Medulla oblongata (tissue), 1 donor: ENCODE measurements at regions not wholly inside any gene's neighbourhood (a gene's known extent, or its start where the extent isn't known, plus 50 kb on each side); places are given as distances from the start of the nearest gene placed in this dataset.

ENCODE experiments used
- DNase-seq: peaks from one replicate; pipeline ENCODE4 v3.0.0-alpha.2; 2015; ENCODE audit errors: extremely low spot score

DNA sequence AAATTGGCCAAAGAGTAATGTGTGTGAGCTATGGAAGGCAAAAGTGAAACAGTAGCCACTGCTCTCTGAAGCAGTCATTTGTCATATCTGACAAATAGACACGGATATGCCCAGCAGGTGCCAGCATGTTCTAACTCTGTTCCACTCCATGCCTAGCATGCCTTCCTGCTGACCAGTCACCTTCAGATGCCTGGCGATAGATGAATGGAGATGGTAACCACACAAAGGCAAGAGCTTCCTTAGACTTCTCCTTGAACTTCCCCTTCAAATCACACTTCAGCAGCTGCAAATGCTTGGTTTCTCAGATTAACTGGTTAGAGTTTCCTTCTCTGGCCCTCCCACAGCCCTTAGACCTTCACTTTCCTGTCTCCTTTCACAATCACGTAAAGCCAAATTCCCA is 429.9 kb downstream of the DAD1 start:
- DNase-seq = no peak

DNA sequence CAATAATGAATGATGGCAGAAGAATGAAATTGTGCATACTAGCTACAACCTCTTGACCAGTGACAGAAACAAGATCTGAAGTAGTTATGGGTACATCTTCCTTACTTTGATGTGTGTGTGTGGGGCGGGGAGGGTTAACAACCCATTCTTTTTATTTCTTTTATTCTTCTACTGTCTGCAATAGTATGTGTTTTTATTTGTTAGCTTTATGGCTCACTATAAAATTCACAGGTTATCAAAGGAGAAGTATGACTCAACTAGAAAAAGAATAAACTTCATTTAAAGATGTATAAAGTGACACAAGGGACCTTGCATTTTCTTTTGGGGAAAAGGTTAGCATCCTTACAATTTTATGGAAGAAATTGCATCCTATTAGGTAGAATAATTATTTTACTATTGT is 430.5 kb downstream of the DAD1 start:
- no peak for DNase-seq

DNA sequence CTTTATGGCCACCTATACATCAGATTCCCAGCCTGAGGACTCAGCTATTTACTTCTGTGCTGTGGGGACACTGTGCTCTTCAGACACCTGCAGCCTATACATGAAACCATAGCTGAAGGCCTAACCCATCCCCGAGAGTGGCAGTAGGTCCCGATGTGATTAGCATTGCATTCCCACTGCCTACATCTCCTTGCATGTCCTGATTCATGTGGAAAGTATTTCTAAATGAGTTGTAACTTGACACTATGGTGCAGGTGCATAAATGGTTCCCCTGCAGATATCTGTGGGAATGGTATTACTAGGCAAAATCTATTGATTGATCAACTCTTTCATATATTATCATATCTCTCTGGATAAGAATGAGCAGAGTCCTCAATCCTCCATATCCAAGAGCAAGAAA is 433.5 kb downstream of the DAD1 start:
- DNase-seq = no peak

GRCh38 chr14:22152903-22153302 is 436.1 kb downstream of the DAD1 start:
- DNase-seq = no peak

DNA sequence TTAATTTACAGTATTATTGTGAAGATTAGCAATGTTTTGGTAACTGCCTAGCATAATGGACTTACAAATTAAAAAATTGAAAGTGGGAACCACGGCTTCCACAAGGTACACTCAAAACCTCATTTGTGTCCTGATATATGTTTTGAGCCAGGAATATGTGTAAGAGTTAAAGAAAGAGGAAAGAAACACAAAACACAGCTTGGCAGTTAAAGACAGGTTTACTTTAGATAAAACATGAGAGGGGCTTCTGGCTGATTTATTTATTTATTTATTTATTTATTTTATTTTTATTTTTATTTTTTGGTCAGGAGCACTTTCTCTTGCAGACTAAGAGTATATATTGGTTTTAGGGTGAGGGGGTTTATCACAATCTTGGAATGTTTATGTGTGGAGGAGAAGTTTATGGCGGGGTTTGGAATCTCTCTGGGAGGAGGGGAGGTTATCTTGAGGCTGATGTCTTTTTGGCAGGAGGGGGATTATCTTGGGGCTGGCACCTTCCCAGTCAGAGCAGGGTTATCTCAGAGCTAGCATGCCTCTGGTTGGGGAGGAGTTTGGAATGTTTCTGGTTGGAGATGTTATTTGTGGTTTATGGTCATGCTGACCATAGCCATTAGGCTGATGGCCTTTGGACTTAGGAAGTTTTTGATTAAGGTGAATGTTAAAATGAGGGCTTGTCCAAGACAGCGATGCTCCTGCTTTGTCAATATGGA is 436.7 kb downstream of the DAD1 start:
- no peak for DNase-seq

DNA sequence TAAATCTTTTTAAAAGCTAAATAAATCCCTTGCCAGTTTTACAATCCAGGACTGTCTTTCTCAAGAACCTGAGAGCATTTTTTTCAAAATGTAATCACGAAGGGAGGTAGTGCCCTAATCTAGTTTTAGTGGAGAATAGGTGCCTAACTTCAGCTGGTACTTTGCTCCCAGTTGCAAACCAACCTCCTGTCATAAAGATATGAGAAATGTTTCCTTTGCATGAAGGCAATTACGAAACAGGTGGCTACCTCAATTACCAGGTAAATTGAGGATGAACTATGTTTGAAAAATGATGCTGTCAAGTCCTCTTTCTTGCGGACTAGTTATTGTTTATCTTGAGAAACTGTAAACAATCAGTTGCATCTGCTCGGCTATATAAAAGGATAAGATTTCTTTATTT is 437.9 kb downstream of the DAD1 start:
- no peak for DNase-seq

GRCh38 chr14:22149058-22149457 is 440.0 kb downstream of the DAD1 start:
- DNase-seq = no peak

DNA sequence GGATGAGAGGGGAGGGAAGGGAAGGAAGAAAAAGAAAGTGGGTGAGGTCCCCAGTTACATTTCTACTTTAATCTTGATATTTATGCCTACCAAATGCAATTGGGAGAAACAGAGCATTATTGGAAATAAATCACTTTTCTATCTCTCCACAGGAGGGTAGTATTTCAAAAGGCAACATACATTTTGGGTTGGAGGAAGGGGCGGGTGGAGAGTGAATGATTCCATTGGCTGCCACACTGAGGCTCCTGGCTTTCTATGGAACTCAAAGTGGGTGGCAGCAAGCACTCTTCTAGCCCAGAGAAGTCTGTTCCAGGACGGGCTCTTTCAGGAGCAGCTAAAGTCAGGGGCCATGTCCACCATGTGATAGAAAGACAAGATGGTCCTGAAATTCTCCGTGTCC is 441.3 kb downstream of the DAD1 start:
- no peak for DNase-seq

DNA sequence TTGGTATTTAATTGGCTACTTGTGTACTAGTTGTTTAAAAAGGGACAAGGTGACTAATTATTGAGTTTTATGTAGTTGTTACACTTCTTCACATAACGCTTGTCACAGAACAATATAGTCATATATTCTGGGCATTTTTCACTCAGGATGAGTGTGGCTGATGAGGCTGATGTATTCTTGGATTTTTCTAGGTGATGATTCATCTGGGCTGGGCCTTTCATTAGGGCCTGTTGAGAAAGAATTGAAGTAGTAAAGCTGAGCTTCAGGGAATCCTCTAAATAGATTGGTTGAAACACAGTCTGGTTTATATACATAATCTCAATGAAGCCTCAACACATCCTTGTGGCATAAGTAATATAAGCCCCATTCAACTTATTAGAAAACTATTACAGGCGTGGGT is 445.7 kb downstream of the DAD1 start:
- no peak for DNase-seq

DNA sequence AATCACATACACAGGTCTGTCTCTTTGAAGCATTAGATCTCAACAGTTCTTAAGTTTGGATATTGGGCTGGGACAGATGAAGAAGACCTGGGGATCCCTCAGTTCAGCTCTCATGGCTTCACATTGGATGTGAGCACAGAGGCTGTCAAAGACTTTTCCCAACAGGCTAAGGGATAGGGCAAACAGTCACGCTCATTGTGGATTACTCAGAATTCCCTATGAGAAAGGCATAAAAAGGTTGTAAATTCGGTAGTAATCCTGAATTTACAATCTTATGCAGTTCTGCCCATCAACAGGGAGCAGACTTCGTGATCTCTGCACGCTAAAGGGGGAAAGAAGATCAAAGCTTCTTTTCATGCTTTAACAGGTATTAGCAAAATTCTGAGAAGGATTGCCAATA is 448.4 kb downstream of the DAD1 start:
- no peak for DNase-seq

- no peak for DNase-seq
Measured at GRCh38 chr14:22131749-22132476, 457.1 kb downstream of the DAD1 start.

GRCh38 chr14:22124073-22124613 is 450.5 kb upstream of the OR4E1 start:
- DNase-seq = no peak

DNA sequence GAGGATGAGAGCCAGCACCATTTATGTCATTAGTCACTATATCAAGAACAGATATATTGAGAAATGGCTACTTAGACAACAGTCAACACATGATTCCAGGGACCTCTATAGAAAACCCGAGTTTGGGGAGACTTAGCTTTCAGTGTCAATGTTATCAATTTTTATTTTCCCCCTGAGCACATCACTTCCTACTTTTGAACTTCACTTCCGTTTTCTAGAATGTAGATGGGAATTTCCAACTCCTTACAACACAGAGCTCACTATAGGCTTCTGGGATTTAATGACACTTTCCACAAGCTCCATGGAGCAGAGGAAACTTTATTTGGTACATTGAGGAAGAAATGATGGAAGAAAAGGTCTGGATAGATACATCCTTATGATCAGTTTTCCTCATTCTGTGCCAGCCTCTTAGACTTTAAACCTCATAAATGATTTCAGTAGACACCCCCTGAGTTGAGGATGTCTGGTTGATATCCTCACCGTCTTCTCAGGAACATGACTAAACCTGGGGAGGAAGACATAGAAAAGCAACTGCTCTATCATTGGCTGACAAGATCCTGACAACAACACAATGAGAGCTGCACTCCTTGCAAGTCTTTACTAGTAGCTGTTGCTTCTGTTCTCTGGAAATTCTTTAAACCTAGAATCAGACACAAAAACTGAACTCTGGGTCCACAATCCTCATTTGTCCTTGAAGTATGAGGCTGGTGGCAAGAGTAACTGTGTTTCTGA is 449.4 kb upstream of the OR4E1 start:
- DNase-seq = no peak

DNA sequence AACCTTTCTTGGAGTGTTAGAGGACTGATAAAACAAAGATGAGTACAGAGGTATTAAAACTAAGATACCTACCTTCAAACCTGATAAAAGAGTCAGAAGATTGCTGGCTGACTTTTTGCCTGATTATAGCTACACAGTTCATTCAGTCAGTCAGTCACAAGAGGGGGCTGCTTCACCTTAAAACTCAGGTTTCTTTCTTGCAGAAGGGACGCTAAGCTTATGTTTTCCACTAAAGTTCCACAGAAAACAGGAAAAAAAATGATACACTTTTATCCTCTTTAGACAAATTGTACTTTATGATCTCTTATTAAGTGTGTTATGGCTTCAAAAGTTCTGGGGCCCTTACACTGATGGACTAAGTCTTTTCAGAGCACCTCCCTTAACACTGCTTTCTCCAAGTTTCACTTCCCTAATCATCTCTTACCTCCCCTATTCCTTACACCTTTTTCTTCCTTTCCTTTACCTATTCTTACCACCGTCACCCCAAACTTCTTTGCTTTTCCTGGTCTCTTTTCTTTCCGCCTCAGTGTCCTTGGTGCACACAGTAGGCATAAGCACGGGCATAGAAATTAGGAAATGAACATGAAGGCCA is 448.7 kb upstream of the OR4E1 start:
- no peak for DNase-seq

- DNase-seq = no peak
Measured at GRCh38 chr14:22118899-22119477, 445.4 kb upstream of the OR4E1 start.

- no peak for DNase-seq
Measured at GRCh38 chr14:22113401-22113800, 439.8 kb upstream of the OR4E1 start.

- DNase-seq = no peak
Measured at GRCh38 chr14:22112004-22112403, 438.4 kb upstream of the OR4E1 start.

DNA sequence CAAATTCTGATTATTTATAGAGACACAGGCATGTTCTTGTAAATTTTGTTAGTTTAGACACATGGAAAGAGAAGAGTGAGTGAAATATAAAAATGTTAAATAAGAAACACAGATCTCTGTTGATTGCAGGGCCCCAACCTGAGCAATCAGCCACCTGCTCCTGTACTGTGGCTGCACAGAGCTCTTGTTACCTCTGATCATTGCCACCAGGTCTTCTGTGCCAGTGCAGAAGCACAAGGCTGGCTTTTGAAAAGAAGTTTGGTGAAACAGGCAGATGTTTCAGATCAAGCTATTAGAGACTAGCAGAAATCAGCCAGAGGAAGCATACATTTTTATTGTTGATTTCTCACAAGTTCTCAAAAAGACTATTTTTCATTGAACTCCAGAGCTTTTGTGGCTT is 434.1 kb upstream of the OR4E1 start:
- DNase-seq = no peak

- no peak for DNase-seq
Measured at GRCh38 chr14:22106700-22107697, 433.4 kb upstream of the OR4E1 start.

GRCh38 chr14:22105624-22106006 is 432.0 kb upstream of the OR4E1 start:
- no peak for DNase-seq
